GM12891 (cell line): ENCODE measurements at regions not wholly inside any gene's neighbourhood (a gene's known extent, or its start where the extent isn't known, plus 50 kb on each side); places are given as distances from the start of the nearest gene placed in this dataset.

Experiments used
- POLR2A ChIP-seq: IDR thresholded peaks from 2 replicates; pipeline ENCODE4 v1.6.1; 2011; ENCODE audit warnings: low read depth, low read length, control low read depth
- POLR2AphosphoS5 ChIP-seq: IDR thresholded peaks from 2 replicates; pipeline ENCODE4 v1.6.1; 2011; ENCODE audit warnings: low read depth, low read length, control low read depth
- TAF1 ChIP-seq: IDR thresholded peaks from 2 replicates; pipeline ENCODE4 v1.6.1; 2011; ENCODE audit warnings: low read depth, low read length, control low read depth

DNA sequence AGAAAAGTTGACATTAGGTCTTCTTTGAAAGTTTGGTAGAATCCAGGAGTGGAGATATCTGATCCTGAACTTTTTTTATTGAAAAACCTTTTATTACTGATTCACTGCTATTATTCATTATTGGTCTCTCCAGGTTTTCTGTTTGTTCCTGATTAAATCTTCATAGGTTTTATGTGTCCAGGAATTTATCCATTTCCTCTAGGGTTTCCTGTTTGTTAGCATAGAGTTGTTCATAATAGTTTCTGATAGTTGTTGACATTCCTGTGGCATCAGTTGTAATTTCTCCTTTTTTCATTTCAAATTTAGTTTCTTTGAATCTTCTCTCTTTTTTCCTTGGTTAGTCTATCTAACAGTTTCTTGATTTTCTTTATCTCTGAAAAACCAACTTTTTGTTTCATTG, 370.3 kb downstream of the SLC6A15 start:
- no peak for TF ChIP-seq POLR2A
- TF ChIP-seq POLR2AphosphoS5, result no peak
- no peak for TF ChIP-seq TAF1
